HEK293T (cell line): ENCODE measurements at regions not wholly inside any gene's neighbourhood (a gene's known extent, or its start where the extent isn't known, plus 50 kb on each side); places are given as distances from the start of the nearest gene placed in this dataset.

Experiments used
- ARNT ChIP-seq: fragments of 450-650 bp; IDR thresholded peaks from 2 replicates; pipeline ENCODE4 v1.6.1; 2017; ENCODE audit warnings: mild to moderate bottlenecking
- BHLHE40 ChIP-seq: fragments of 450-650 bp; IDR thresholded peaks from 2 replicates; pipeline ENCODE4 v1.6.1; 2016; ENCODE audit warnings: mild to moderate bottlenecking, moderate library complexity, borderline replicate concordance

- TF ChIP-seq BHLHE40 = no peak
- TF ChIP-seq ARNT = no peak
Observed at GRCh38 chr5:38790268-38790667, 55.5 kb upstream of the OSMR start.
